CD14-positive monocyte (primary cell): ENCODE measurements at regions not wholly inside any gene's neighbourhood (a gene's known extent, or its start where the extent isn't known, plus 50 kb on each side); places are given as distances from the start of the nearest gene placed in this dataset.

Experiments used
- DNase-seq, 3 donors: peaks; one replicate each; pipeline ENCODE4 v3.0.0-alpha.2; 2011 to 2022
- H2AFZ ChIP-seq: 2 replicates; pipeline ENCODE4 v1.6.0; 2012; ENCODE audit warnings: mild to moderate bottlenecking, low read depth, low read length, inconsistent platforms; ENCODE audit not compliant: insufficient read depth, poor library complexity, severe bottlenecking
- H3K27ac ChIP-seq, 2 donors: 1 replicate in 1 of 2; 2 replicates in 1 of 2; pipeline ENCODE4 v1.5.1; 2012 to 2013; ENCODE audit warnings: low read length in 2 of 2, control low read depth in 1 of 2, inconsistent platforms in 1 of 2, low read depth in 1 of 2, mild to moderate bottlenecking in 1 of 2
- H3K27me3 ChIP-seq, 2 donors: one replicate each; pipeline versions ENCODE4 v1.6.0 to v1.6.1; 2011 to 2013; ENCODE audit warnings: low read length in 2 of 2; ENCODE audit not compliant: control insufficient read depth in 2 of 2, insufficient read depth in 2 of 2
- H3K36me3 ChIP-seq, 2 donors: replicated peaks in 1 of 2; 1 replicate in 1 of 2; 2 replicates in 1 of 2; pipeline versions ENCODE4 v1.5.1 to v1.6.1; 2012 to 2013; ENCODE audit warnings: low read length in 2 of 2, control low read depth in 1 of 2, inconsistent platforms in 1 of 2, mild to moderate bottlenecking in 1 of 2; ENCODE audit not compliant: insufficient read depth in 2 of 2, control insufficient read depth in 1 of 2
- H3K4me1 ChIP-seq, 2 donors: 1 replicate in 1 of 2; 2 replicates in 1 of 2; pipeline versions ENCODE4 v1.5.1 to v1.6.1; 2012 to 2013; ENCODE audit warnings: low read length in 2 of 2, control low read depth in 1 of 2, inconsistent platforms in 1 of 2, mild to moderate bottlenecking in 1 of 2, moderate library complexity in 1 of 2; ENCODE audit not compliant: insufficient read depth in 2 of 2, control insufficient read depth in 1 of 2
- H3K4me2 ChIP-seq: replicated peaks from 2 replicates; pipeline ENCODE3; 2012; ENCODE audit warnings: low read length, moderate library complexity, mild to moderate bottlenecking; ENCODE audit not compliant: poor library complexity, severe bottlenecking; ENCODE audit errors: extremely low read depth
- H3K4me3 ChIP-seq, 3 experiments: fragments of 200-600 bp in 1 of 3; sonication (generic) in 1 of 3; replicated peaks in 1 of 3; 1 replicate in 2 of 3; 2 replicates in 1 of 3; pipeline ENCODE4 v1.5.1; 2011 to 2013; ENCODE audit warnings: low read length in 3 of 3, mild to moderate bottlenecking in 3 of 3, control low read depth in 2 of 3, low read depth in 2 of 3, inconsistent platforms in 1 of 3, moderate library complexity in 1 of 3
- H3K79me2 ChIP-seq: 2 replicates; pipeline ENCODE4 v1.6.0; 2012; ENCODE audit warnings: mild to moderate bottlenecking, control low read depth, inconsistent platforms, low read length, moderate library complexity; ENCODE audit not compliant: insufficient read depth
- H3K9ac ChIP-seq: 2 replicates; pipeline ENCODE4 v1.6.0; 2017; ENCODE audit warnings: low read length, mild to moderate bottlenecking; ENCODE audit not compliant: insufficient read depth, poor library complexity, severe bottlenecking
- H3K9me3 ChIP-seq, 2 donors: replicated peaks in 1 of 2; 1 replicate in 1 of 2; 2 replicates in 1 of 2; pipeline versions ENCODE4 v1.5.1 to v1.6.1; 2012 to 2013; ENCODE audit warnings: low read length in 2 of 2, control low read depth in 1 of 2; ENCODE audit not compliant: control insufficient read depth in 1 of 2, insufficient read depth in 1 of 2
- H4K20me1 ChIP-seq: 2 replicates; pipeline ENCODE4 v1.6.0; 2012; ENCODE audit warnings: mild to moderate bottlenecking, low read length, control low read depth, moderate library complexity; ENCODE audit not compliant: insufficient read depth
- H3K27ac Mint-ChIP-seq, 7 donors: one replicate each; pipeline ENCODE4 v1.8.0; 2020; ENCODE audit warnings: mild to moderate bottlenecking in 7 of 7, mixed read lengths in 7 of 7, moderate library complexity in 6 of 7, inconsistent platforms in 2 of 7
- H3K27me3 Mint-ChIP-seq, 3 donors: one replicate each; pipeline ENCODE4 v1.8.0; 2021 to 2022; ENCODE audit warnings: low read depth in 3 of 3, mild to moderate bottlenecking in 3 of 3, mixed read lengths in 3 of 3, moderate library complexity in 3 of 3, inconsistent platforms in 1 of 3
- H3K36me3 Mint-ChIP-seq, 2 donors: one replicate each; pipeline ENCODE4 v1.8.0; 2020; ENCODE audit warnings: mixed read lengths in 2 of 2, inconsistent platforms in 1 of 2, mild to moderate bottlenecking in 1 of 2
- H3K4me1 Mint-ChIP-seq: one replicate; pipeline ENCODE4 v1.8.0; 2020; ENCODE audit warnings: mild to moderate bottlenecking, mixed read lengths
- H3K4me3 Mint-ChIP-seq, 2 donors: one replicate each; pipeline ENCODE4 v1.8.0; 2020; ENCODE audit warnings: mild to moderate bottlenecking in 2 of 2, mixed read lengths in 2 of 2, moderate library complexity in 1 of 2
- H3K9me3 Mint-ChIP-seq, 7 donors: one replicate each; pipeline ENCODE4 v1.8.0; 2020 to 2022; ENCODE audit warnings: mixed read lengths in 7 of 7, mild to moderate bottlenecking in 6 of 7, moderate library complexity in 6 of 7, inconsistent platforms in 2 of 7
- WGBS: methylation state at CpG from one replicate; pipeline ENCODE4 v1.1.5; 2013; ENCODE audit warnings: missing lambda C conversion rate; ENCODE audit not compliant: insufficient coverage; 5-methylcytosine and 5-hydroxymethylcytosine counted together
- intact Hi-C, 2 donors: fragments of 100-400 bp; cut with micrococcal nuclease; formaldehyde crosslinking; loops; one replicate each; pipeline versions ENCODE4 v1.15.0 to v1.15.1; 2023
- TF ChIP-seq, protein P1 (sequence below): fragments of 200-600 bp; IDR thresholded peaks from one replicate; pipeline ENCODE4 v1.8.0; 2022; ENCODE audit warnings: antibody characterized with exemption, mild to moderate bottlenecking

DNA sequence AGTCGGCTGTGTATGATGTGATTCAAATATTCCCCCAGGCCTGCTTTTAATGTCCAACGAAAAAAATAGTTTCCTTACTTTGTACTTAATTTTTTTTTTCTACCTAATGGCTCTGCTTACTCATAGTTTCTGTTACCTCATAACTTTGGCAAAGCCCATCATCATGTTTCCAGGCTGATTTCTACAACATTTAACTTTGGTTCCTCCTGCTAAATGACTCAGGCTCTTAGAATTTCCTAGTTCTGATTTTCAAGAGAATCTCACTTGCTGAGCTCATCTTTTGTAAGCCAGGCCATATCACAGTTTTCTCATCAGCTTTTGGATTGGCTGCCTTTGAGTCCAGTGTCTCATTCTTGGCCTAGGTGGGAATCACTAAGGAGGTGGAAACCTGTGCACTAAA is 323.1 kb downstream of the HDGFL1 start:
- TF ChIP-seq, protein P1, sequence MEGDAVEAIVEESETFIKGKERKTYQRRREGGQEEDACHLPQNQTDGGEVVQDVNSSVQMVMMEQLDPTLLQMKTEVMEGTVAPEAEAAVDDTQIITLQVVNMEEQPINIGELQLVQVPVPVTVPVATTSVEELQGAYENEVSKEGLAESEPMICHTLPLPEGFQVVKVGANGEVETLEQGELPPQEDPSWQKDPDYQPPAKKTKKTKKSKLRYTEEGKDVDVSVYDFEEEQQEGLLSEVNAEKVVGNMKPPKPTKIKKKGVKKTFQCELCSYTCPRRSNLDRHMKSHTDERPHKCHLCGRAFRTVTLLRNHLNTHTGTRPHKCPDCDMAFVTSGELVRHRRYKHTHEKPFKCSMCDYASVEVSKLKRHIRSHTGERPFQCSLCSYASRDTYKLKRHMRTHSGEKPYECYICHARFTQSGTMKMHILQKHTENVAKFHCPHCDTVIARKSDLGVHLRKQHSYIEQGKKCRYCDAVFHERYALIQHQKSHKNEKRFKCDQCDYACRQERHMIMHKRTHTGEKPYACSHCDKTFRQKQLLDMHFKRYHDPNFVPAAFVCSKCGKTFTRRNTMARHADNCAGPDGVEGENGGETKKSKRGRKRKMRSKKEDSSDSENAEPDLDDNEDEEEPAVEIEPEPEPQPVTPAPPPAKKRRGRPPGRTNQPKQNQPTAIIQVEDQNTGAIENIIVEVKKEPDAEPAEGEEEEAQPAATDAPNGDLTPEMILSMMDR, result no peak
- Mint-ChIP-seq H3K4me3 (no peak overlapping the region), H3K36me3 (no peaks in the 10 kb centered on the region), H3K27ac (no peak overlapping the region), H3K9me3 (peaks cover 0 to 6% (median 2%) of the 10 kb centered on the region in 7 donors), H3K4me1 (peaks cover 3% of the 10 kb centered on the region), H3K27me3 (no peaks in the 10 kb centered on the region)
- H3K4me3 ChIP-seq, result no peak overlapping the region
- H3K27ac ChIP-seq, result no peak overlapping the region
- no peak overlapping the region for H3K4me2 ChIP-seq
- no peak overlapping the region for H2AFZ ChIP-seq
- no peak overlapping the region for H3K9ac ChIP-seq
- H3K36me3 ChIP-seq, result no peaks in the 10 kb centered on the region
- peak in 1 of 3 donors; percentile 31 for DNase-seq
- no CpG with 5 or more reads among the region's 2 CpGs for WGBS
- intact Hi-C loops, result no loop called here
- no peaks in the 10 kb centered on the region for H3K9me3 ChIP-seq
- H3K27me3 ChIP-seq, result no peaks in the 10 kb centered on the region
- no peaks in the 10 kb centered on the region for H4K20me1 ChIP-seq
- H3K4me1 ChIP-seq, result no peaks in the 10 kb centered on the region
- no peaks in the 10 kb centered on the region for H3K79me2 ChIP-seq

DNA sequence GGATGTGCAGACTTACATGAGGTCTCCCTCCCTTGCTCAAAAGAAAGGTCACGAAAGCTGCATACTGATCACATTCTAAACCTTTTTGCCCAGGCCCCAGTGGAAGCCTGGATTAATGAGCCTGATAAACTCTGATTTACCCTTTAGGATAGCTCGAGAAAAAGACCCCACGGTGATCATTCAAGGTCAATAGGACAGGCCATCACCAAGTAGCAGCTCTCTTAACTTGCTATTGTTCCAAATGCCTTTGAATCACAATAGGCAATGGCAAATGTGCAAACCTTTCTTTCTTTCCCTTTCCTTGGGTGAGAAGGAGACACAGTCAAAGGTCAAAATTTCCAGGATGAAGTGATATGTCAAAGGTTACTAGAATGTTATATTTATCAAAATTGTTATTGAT is 327.3 kb downstream of the HDGFL1 start:
- no peaks in the 10 kb centered on the region for H3K36me3 Mint-ChIP-seq
- DNase-seq, result no peak
- H3K9me3 Mint-ChIP-seq, result peaks cover 0 to 8% (median 4%) of the 10 kb centered on the region in 7 donors
- H3K27me3 ChIP-seq, result no peaks in the 10 kb centered on the region
- no peak overlapping the region for H3K4me2 ChIP-seq
- H3K4me3 ChIP-seq, result no peak overlapping the region
- H3K9ac ChIP-seq, result no peak overlapping the region
- H2AFZ ChIP-seq, result no peak overlapping the region
- TF ChIP-seq, protein P1, result no peak
- no peaks in the 10 kb centered on the region for H3K4me1 ChIP-seq
- no peaks in the 10 kb centered on the region for H4K20me1 ChIP-seq
- no peak overlapping the region for H3K27ac ChIP-seq
- peaks cover 0 to 1% (median 0%) of the 10 kb centered on the region in 3 donors for H3K27me3 Mint-ChIP-seq
- H3K36me3 ChIP-seq, result no peaks in the 10 kb centered on the region
- H3K4me1 Mint-ChIP-seq, result peaks cover 3% of the 10 kb centered on the region
- intact Hi-C loops, result no loop called here
- H3K4me3 Mint-ChIP-seq, result no peak overlapping the region
- no peaks in the 10 kb centered on the region for H3K9me3 ChIP-seq
- H3K27ac Mint-ChIP-seq, result no peak overlapping the region
- 82% methylated on average over 2 of the region's 3 CpGs for WGBS
- no peaks in the 10 kb centered on the region for H3K79me2 ChIP-seq
